ENCODE measurements at regions not wholly inside any gene's neighbourhood (a gene's known extent, or its start where the extent isn't known, plus 50 kb on each side); places are given as distances from the start of the nearest gene placed in this dataset.
"Not testable (repeated sequence)": the region's sequence is repeated elsewhere in the genome, so short reads cannot be mapped to it uniquely, and the experiment has no call there.

GRCh38 chr19:56918682-56919307, 78.3 kb upstream of the PEG3 start:
- Histone ChIP-seq H3K4me1 (no peaks in the 10 kb centered on the region), H3K36me3 (no peaks in the 10 kb centered on the region), H3K27ac (no peak overlapping the region), H3K4me3 (no peak overlapping the region), H3K27me3 (no peaks in the 10 kb centered on the region), H3K9me3 (no peaks in the 10 kb centered on the region)
- intact Hi-C loops (cut with DNase I), result no loop called here
- no peak for DNase-seq (ENCODE audit: extremely low spot score in 2 of 2)
- no peak for TF ChIP-seq CTCF (IDR thresholded peaks at IDR 0.05)
- no peak for TF ChIP-seq POLR2A (IDR thresholded peaks at IDR 0.05)
- TF ChIP-seq POLR2AphosphoS5 (IDR thresholded peaks at IDR 0.05; ENCODE audit: insufficient read depth in 1 of 2, low read depth in 1 of 2), result no peak

- Histone ChIP-seq H3K36me3 (no peaks in the 10 kb centered on the region), H3K9me3 (no peaks in the 10 kb centered on the region), H3K4me3 (no peak overlapping the region), H3K27ac (no peak overlapping the region), H3K4me1 (no peaks in the 10 kb centered on the region), H3K27me3 (no peaks in the 10 kb centered on the region)
- intact Hi-C loops (cut with DNase I), result no loop called here
- DNase-seq (ENCODE audit: extremely low spot score in 2 of 2), result no peak
- no peak for TF ChIP-seq POLR2A (IDR thresholded peaks at IDR 0.05)
- no peak for TF ChIP-seq POLR2AphosphoS5 (IDR thresholded peaks at IDR 0.05; ENCODE audit: insufficient read depth in 1 of 2, low read depth in 1 of 2)
- TF ChIP-seq CTCF (IDR thresholded peaks at IDR 0.05), result no peak
Observed at GRCh38 chr19:56919308-56919995, 78.9 kb upstream of the PEG3 start.

- H3K4me1 ChIP-seq; DNase-seq (ENCODE audit: extremely low spot score in 2 of 2); H3K27me3 ChIP-seq; H3K27ac ChIP-seq; H3K36me3 ChIP-seq; H3K9me3 ChIP-seq; H3K4me3 ChIP-seq; intact Hi-C loops (cut with DNase I): not testable (repeated sequence)
Observed at GRCh38 chr19:56926094-56926493, 85.6 kb upstream of the PEG3 start.

- Histone ChIP-seq H3K4me3 (no peak overlapping the region), H3K27ac (no peak overlapping the region), H3K36me3 (no peaks in the 10 kb centered on the region), H3K9me3 (no peaks in the 10 kb centered on the region), H3K4me1 (no peaks in the 10 kb centered on the region), H3K27me3 (no peaks in the 10 kb centered on the region)
- intact Hi-C loops (cut with DNase I), result no loop called here
- no peak for DNase-seq (ENCODE audit: extremely low spot score in 2 of 2)
- TF ChIP-seq CTCF (IDR thresholded peaks at IDR 0.05) (no peak), POLR2AphosphoS5 (IDR thresholded peaks at IDR 0.05; ENCODE audit: insufficient read depth in 1 of 2, low read depth in 1 of 2) (no peak), POLR2A (IDR thresholded peaks at IDR 0.05) (no peak)
Observed at GRCh38 chr19:56927294-56927693, 86.8 kb upstream of the PEG3 start.

GRCh38 chr19:56927791-56928207, 87.3 kb upstream of the PEG3 start:
- no peaks in the 10 kb centered on the region for H3K4me1 ChIP-seq
- no peak for DNase-seq (ENCODE audit: extremely low spot score in 2 of 2)
- intact Hi-C loops (cut with DNase I), result no loop called here
- no peaks in the 10 kb centered on the region for H3K36me3 ChIP-seq
- no peak for TF ChIP-seq POLR2A (IDR thresholded peaks at IDR 0.05)
- TF ChIP-seq POLR2AphosphoS5 (IDR thresholded peaks at IDR 0.05; ENCODE audit: insufficient read depth in 1 of 2, low read depth in 1 of 2), result no peak
- TF ChIP-seq CTCF (IDR thresholded peaks at IDR 0.05), result no peak
- H3K27me3 ChIP-seq, result no peaks in the 10 kb centered on the region
- H3K4me3 ChIP-seq, result no peak overlapping the region
- H3K9me3 ChIP-seq, result no peaks in the 10 kb centered on the region
- H3K27ac ChIP-seq, result no peak overlapping the region
